ENCODE measurements at regions not wholly inside any gene's neighbourhood (a gene's known extent, or its start where the extent isn't known, plus 50 kb on each side); places are given as distances from the start of the nearest gene placed in this dataset.

GRCh38 chr2:177338177-177338721 lies 54.3 kb upstream of the AGPS start:
- in situ Hi-C loops (cut with HindIII; ENCODE audit: low sequenced_read_pairs), result loop anchor here (5.0 to 10.0 kb wide), 2 partner anchors 79 to 173 kb away; no protein-coding TSS in a partner anchor

- in situ Hi-C loops (cut with HindIII; ENCODE audit: low sequenced_read_pairs), result no loop called here
Measured at GRCh38 chr2:177340158-177340557, 52.4 kb upstream of the AGPS start.

- in situ Hi-C loops (cut with HindIII; ENCODE audit: low sequenced_read_pairs), result no loop called here
Measured at GRCh38 chr2:177342736-177343135, 49.8 kb upstream of the AGPS start.
